T-helper 2 cell treated with Interferon-gamma antibody and Interleukin-4, amounts not matched to agents 5 μg/mL and 100 μg/mL, for 36 hours (primary cell): ENCODE measurements at regions not wholly inside any gene's neighbourhood (a gene's known extent, or its start where the extent isn't known, plus 50 kb on each side); places are given as distances from the start of the nearest gene placed in this dataset.

ENCODE experiments used
- DNase-seq: peaks from one replicate; pipeline ENCODE4 v3.0.0; 2021; ENCODE audit warnings: low spot score
- H3K27ac Mint-ChIP-seq: one replicate; pipeline ENCODE4 v1.8.0; 2021; ENCODE audit warnings: mild to moderate bottlenecking, mixed read lengths
- H3K27me3 Mint-ChIP-seq: one replicate; pipeline ENCODE4 v1.8.0; 2021; ENCODE audit warnings: low read depth, mixed read lengths
- H3K36me3 Mint-ChIP-seq: one replicate; pipeline ENCODE4 v1.8.0; 2021; ENCODE audit warnings: low read depth, mixed read lengths
- H3K4me1 Mint-ChIP-seq: one replicate; pipeline ENCODE4 v1.8.0; 2021; ENCODE audit warnings: low read depth, mixed read lengths
- H3K4me3 Mint-ChIP-seq: one replicate; pipeline ENCODE4 v1.8.0; 2022; ENCODE audit warnings: mild to moderate bottlenecking, moderate library complexity, mixed read lengths
- H3K9me3 Mint-ChIP-seq: one replicate; pipeline ENCODE4 v1.8.0; 2021; ENCODE audit warnings: mixed read lengths

GRCh38 chr21:25425156-25425555 is 182.1 kb downstream of the MRPL39 start:
- Mint-ChIP-seq H3K27ac (no peak overlapping the region), H3K4me1 (peaks cover 38% of the 10 kb centered on the region), H3K27me3 (no peaks in the 10 kb centered on the region), H3K4me3 (no peak overlapping the region), H3K9me3 (no peaks in the 10 kb centered on the region), H3K36me3 (no peaks in the 10 kb centered on the region)
- DNase-seq, result no peak

- H3K27ac Mint-ChIP-seq, result no peak overlapping the region
- no peaks in the 10 kb centered on the region for H3K36me3 Mint-ChIP-seq
- no peaks in the 10 kb centered on the region for H3K27me3 Mint-ChIP-seq
- peaks cover 38% of the 10 kb centered on the region for H3K4me1 Mint-ChIP-seq
- no peaks in the 10 kb centered on the region for H3K9me3 Mint-ChIP-seq
- DNase-seq, result no peak
- H3K4me3 Mint-ChIP-seq, result no peak overlapping the region
Observed at GRCh38 chr21:25424634-25425033, 182.6 kb downstream of the MRPL39 start.

GRCh38 chr21:25424048-25424447 is 183.2 kb downstream of the MRPL39 start:
- Mint-ChIP-seq H3K4me1 (peaks cover 35% of the 10 kb centered on the region), H3K4me3 (no peak overlapping the region), H3K36me3 (no peaks in the 10 kb centered on the region), H3K27me3 (no peaks in the 10 kb centered on the region), H3K9me3 (no peaks in the 10 kb centered on the region), H3K27ac (no peak overlapping the region)
- DNase-seq, result no peak

- Mint-ChIP-seq H3K27me3 (no peaks in the 10 kb centered on the region), H3K9me3 (no peaks in the 10 kb centered on the region), H3K36me3 (no peaks in the 10 kb centered on the region), H3K4me1 (peaks cover 28% of the 10 kb centered on the region), H3K27ac (no peak overlapping the region), H3K4me3 (no peak overlapping the region)
- no peak for DNase-seq
Observed at GRCh38 chr21:25422610-25423608, 184.4 kb downstream of the MRPL39 start.

- Mint-ChIP-seq H3K9me3 (no peaks in the 10 kb centered on the region), H3K36me3 (no peaks in the 10 kb centered on the region), H3K27me3 (no peaks in the 10 kb centered on the region), H3K4me1 (peaks cover 22% of the 10 kb centered on the region), H3K27ac (peak overlapping the region; percentile 79), H3K4me3 (peak overlapping the region; percentile 76)
- DNase-seq, result peak; percentile 71
Observed at GRCh38 chr21:25421321-25422028, 185.8 kb downstream of the MRPL39 start.

GRCh38 chr21:25420831-25421230 is 186.4 kb downstream of the MRPL39 start:
- Mint-ChIP-seq H3K36me3 (no peaks in the 10 kb centered on the region), H3K9me3 (no peaks in the 10 kb centered on the region), H3K4me1 (peaks cover 22% of the 10 kb centered on the region), H3K4me3 (no peak overlapping the region), H3K27ac (no peak overlapping the region), H3K27me3 (no peaks in the 10 kb centered on the region)
- DNase-seq, result no peak

GRCh38 chr21:25416669-25417068 is 190.6 kb downstream of the MRPL39 start:
- peaks cover 10% of the 10 kb centered on the region for H3K4me1 Mint-ChIP-seq
- H3K27me3 Mint-ChIP-seq, result no peaks in the 10 kb centered on the region
- no peak overlapping the region for H3K4me3 Mint-ChIP-seq
- no peak for DNase-seq
- no peaks in the 10 kb centered on the region for H3K9me3 Mint-ChIP-seq
- no peak overlapping the region for H3K27ac Mint-ChIP-seq
- H3K36me3 Mint-ChIP-seq, result no peaks in the 10 kb centered on the region

GRCh38 chr21:25412100-25412499 is 195.2 kb downstream of the MRPL39 start:
- no peak overlapping the region for H3K27ac Mint-ChIP-seq
- H3K4me1 Mint-ChIP-seq, result peaks cover 5% of the 10 kb centered on the region
- DNase-seq, result no peak
- H3K27me3 Mint-ChIP-seq, result no peaks in the 10 kb centered on the region
- H3K4me3 Mint-ChIP-seq, result no peak overlapping the region
- no peaks in the 10 kb centered on the region for H3K36me3 Mint-ChIP-seq
- H3K9me3 Mint-ChIP-seq, result no peaks in the 10 kb centered on the region

- no peaks in the 10 kb centered on the region for H3K9me3 Mint-ChIP-seq
- H3K27ac Mint-ChIP-seq, result no peak overlapping the region
- H3K4me1 Mint-ChIP-seq, result peaks cover 7% of the 10 kb centered on the region
- no peaks in the 10 kb centered on the region for H3K36me3 Mint-ChIP-seq
- no peak overlapping the region for H3K4me3 Mint-ChIP-seq
- H3K27me3 Mint-ChIP-seq, result no peaks in the 10 kb centered on the region
- DNase-seq, result no peak
Observed at GRCh38 chr21:25409978-25410377, 197.3 kb downstream of the MRPL39 start.

GRCh38 chr21:25408666-25409065 is 198.6 kb downstream of the MRPL39 start:
- no peak overlapping the region for H3K27ac Mint-ChIP-seq
- H3K4me3 Mint-ChIP-seq, result no peak overlapping the region
- no peak for DNase-seq
- peaks cover 7% of the 10 kb centered on the region for H3K4me1 Mint-ChIP-seq
- H3K9me3 Mint-ChIP-seq, result no peaks in the 10 kb centered on the region
- H3K36me3 Mint-ChIP-seq, result no peaks in the 10 kb centered on the region
- no peaks in the 10 kb centered on the region for H3K27me3 Mint-ChIP-seq

- Mint-ChIP-seq H3K9me3 (peaks cover 4% of the 10 kb centered on the region), H3K27me3 (no peaks in the 10 kb centered on the region), H3K4me1 (peaks cover 16% of the 10 kb centered on the region), H3K4me3 (peak overlapping the region; percentile 5), H3K27ac (no peak overlapping the region), H3K36me3 (no peaks in the 10 kb centered on the region)
- DNase-seq, result no peak
Observed at GRCh38 chr21:25406887-25407579, 200.2 kb downstream of the MRPL39 start.

- peaks cover 4% of the 10 kb centered on the region for H3K9me3 Mint-ChIP-seq
- no peak overlapping the region for H3K27ac Mint-ChIP-seq
- H3K27me3 Mint-ChIP-seq, result no peaks in the 10 kb centered on the region
- no peak for DNase-seq
- H3K4me1 Mint-ChIP-seq, result peaks cover 19% of the 10 kb centered on the region
- no peaks in the 10 kb centered on the region for H3K36me3 Mint-ChIP-seq
- no peak overlapping the region for H3K4me3 Mint-ChIP-seq
Observed at GRCh38 chr21:25405984-25406383, 201.3 kb downstream of the MRPL39 start.

- peak; percentile 41 for DNase-seq
- Mint-ChIP-seq H3K4me3 (no peak overlapping the region), H3K27ac (no peak overlapping the region)
Observed at GRCh38 chr21:25402134-25402961, 204.9 kb downstream of the MRPL39 start.

More at GRCh38 chr21:25402134-25402961, 204.9 kb downstream of the MRPL39 start:
- H3K36me3 Mint-ChIP-seq, result no peaks in the 10 kb centered on the region
- peaks cover 4% of the 10 kb centered on the region for H3K9me3 Mint-ChIP-seq
- H3K4me1 Mint-ChIP-seq, result peaks cover 16% of the 10 kb centered on the region
- H3K27me3 Mint-ChIP-seq, result no peaks in the 10 kb centered on the region
